Activated CD4-positive, alpha-beta T cell treated with anti-CD3 and anti-CD28 coated beads, Interleukin-2, amount 50 U/mL, for 48 hours (primary cell): ENCODE measurements at regions not wholly inside any gene's neighbourhood (a gene's known extent, or its start where the extent isn't known, plus 50 kb on each side); places are given as distances from the start of the nearest gene placed in this dataset.
"Not testable (repeated sequence)": the region's sequence is repeated elsewhere in the genome, so short reads cannot be mapped to it uniquely, and the experiment has no call there.

Experiments
- DNase-seq, 2 experiments: peaks; one replicate each; pipeline ENCODE4 v3.0.0-alpha.2; 2020

DNA sequence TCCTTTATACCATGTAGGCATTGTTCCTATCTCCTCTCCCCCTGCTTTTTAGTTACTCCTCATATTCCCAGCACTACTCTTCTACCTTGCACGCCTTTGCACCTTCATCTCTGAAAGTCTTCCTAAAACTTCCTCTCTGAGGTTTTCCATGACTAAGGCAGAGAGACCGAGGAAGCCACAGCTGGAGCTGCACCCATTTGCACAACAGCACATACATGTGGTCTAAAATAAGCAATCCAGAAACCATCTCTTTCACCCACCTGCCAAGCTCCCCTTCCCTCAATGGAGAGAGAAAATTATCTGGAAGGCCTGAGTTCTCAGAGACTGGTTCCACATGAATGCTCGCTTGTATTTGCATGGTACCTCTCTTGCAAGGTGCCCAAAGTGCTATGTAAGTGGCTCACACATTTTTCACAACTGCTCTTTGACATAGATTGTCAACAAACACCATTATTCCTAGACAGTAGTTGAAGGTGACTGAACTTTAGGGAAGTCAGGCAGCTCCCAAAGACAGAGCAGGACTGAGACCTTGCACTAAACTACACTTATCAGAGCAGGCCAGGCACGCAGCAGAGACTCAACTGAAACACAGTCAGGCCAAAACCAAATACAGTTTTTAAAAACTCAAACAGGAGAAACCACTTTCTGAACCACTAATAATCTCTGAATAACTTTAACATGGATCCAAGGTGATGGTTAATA, 313.2 kb downstream of the TFAP2A start:
- no peak for DNase-seq

- no peak for DNase-seq
These were observed 315.2 kb downstream of the TFAP2A start for GRCh38 chr6:10099529-10100140.

GRCh38 chr6:10098756-10099528, 315.9 kb downstream of the TFAP2A start:
- no peak for DNase-seq

DNA sequence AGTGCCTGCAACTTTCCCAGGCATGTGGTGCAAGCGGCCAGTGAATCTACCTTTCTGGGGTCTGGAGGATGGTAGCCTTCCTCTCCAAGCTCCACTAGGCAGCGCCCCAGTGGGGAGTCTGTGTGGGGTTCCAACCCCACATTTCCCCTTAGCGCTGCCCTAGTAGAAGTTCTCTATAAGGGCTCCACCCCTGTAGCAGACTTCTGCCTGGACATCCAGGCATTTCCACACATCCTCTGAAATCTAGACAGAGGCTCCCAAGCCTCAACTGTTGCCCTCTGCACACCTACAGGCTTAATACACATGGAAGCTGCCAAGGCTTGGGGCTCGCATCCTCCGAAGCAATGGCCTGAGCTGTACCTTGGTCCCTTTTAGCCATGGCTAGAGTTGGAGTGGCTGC, 321.6 kb downstream of the TFAP2A start:
- no peak for DNase-seq

DNA sequence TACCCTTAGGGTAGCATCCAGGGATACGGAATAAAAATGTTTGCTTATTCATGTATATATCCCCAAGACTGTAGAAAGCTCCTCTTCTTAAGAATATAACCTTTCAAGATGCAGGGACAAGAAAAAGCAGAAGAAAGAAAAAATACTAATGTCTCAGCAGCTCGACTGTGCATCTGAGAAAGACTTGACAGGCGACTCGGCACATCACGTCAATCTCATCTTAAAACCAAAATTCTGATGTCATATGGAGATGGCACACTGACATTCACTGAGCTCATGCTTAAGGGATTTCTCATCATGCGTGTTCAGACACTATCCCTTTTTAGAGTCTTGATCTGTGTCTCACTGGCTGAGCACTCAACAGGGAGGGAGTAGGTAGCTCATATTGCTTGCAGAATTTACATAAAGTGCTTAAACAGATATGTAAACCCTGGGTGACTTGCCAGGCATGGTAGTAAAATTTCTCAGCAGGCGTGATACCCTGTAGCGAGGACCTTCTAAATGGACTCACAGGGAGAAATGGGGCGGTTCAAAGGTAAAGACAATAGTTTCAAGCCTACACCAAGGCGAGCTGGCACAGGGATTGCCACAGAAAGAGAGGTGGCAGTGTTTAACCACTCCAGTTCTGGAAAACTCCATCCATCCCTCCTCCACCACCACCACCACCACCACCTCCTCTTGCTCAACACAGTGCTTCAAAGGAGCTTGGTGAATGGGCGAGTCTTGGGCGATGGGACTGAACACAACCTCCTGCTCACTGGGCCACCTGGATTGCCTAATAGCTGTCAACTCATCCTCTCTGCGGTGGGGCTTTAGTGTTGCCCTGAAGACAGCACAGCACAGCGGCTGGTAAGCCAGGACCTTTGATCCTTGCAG, 330.5 kb downstream of the TFAP2A start:
- no peak for DNase-seq

DNA sequence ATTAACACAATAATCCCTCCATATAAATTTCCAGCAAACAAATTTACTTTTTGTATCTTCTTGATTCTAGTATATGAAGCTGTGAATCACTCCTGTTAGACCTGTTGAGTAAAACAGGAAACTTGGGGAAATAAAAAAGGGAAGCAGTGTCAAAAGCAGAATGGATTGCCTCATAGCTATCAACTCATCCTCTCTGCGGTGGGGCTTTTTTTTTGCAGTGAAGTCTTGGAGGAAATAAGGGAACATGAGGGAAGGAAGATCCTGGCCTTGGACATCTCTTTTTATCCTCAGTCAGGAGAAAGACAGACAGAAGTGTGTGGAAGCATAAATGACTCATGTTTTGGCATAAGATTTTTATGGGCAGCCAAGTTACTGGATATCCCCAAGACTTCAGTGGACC, 332.5 kb downstream of the TFAP2A start:
- DNase-seq, result no peak

- no peak for DNase-seq
These were observed 332.9 kb downstream of the TFAP2A start for GRCh38 chr6:10081957-10082356.

- DNase-seq, result no peak
These were observed 333.8 kb downstream of the TFAP2A start for GRCh38 chr6:10081075-10081474.

DNA sequence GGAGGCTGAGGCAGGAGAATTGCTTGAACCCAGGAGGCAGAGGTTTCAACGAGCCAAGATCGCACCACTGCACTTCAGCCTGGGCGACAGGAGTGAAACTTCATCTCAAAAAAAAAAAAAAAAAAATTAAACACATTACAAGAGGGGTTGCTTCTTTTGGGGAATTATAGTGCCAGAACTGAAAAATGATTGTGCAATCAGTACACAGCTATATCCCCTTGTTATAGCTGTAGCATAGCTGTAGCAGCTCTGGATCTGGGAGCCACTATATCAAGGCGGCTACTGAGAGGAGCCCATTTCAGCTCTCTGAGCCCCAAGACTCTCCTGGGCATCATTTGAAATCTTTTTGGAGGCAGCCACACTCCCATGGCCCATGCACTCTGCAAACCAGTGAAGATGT, 334.3 kb downstream of the TFAP2A start:
- DNase-seq, result no peak

DNA sequence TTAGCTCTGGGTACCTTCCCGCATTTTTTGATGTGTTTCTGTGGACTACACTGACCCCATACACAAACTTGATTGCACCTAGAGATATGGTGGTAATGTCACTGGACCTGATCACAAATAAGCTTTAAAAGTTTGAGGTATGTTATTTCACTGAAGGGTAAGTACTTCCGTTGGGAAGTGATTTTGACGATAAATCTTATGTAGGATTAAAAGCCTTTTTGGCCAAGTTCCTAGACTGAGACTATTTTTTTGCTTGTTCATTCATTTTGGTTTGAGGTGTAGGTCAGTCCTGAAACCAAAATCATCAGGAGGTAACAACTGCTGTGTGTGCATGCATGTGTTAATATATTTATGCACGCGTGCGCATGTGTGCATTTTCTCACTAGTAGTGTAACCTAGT, 336.3 kb downstream of the TFAP2A start:
- no peak for DNase-seq

- not testable (repeated sequence) for DNase-seq
These were observed 340.1 kb downstream of the TFAP2A start for GRCh38 chr6:10074726-10075125.

DNA sequence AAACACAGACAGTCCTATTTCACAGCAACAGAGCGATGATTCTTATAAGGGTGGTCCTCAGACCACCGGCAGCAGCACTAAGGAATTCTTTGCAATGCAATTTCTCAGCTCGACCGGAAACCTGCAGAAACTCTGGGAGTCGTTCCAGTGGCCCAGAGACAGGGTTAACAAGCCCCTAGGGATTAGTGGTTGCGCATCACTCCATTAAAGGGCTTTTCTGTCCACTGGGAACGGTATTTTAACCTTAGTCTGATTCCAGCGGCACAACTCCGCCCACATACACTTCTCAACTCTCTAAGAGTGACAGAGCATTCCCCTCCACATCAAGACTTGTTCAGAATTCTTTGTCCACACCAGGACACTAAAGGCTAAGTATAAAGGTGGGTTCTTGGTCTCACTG, 341.5 kb downstream of the TFAP2A start:
- DNase-seq, result no peak

DNA sequence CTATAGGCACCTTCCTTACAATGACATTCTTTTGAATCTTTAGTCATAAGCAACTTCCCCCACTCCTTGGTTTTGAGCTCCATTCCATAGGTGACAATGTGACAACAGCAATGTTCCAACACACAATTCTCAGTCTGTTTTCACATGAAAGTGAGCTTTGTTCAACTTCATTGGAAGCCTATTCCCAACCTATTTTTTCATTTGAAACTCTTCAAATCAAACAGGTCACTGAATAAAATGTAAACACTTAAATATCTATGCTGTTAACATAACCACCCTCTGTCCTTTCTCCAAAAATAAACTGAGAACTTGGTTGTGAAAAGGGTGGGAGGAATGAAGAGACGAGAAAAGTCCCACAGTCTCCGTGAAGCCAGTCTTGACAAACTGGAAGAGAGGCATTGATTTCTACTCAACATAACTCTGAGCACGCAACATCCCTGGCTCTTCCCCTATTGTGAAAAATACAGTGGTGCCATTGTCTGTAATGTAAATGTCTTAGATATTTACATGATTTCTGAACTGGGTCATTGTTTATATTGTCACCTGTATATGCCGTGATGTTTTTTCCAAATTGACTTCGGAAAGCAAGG, 343.1 kb downstream of the TFAP2A start:
- no peak for DNase-seq

DNA sequence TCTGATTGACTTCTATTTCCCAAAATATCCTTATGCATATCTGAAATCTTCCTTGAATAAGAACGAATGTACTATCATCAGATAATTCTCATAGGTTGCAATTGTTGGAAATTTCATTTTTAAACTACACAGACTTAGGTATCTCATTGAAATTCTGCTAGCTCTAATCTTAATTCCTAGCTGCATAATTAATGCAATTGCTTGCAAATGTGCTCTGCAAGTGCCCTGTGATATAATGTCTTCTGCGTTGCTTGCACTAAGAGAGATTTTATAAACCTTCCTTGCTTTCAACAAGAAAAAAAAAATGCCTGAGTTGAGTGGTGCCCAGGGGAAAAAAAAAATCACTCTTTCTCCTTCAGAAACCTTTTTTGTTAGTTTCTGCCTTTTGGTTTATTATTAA, 354.9 kb downstream of the TFAP2A start:
- no peak for DNase-seq

- no peak for DNase-seq
These were observed 360.2 kb downstream of the TFAP2A start for GRCh38 chr6:10054672-10055071.

DNA sequence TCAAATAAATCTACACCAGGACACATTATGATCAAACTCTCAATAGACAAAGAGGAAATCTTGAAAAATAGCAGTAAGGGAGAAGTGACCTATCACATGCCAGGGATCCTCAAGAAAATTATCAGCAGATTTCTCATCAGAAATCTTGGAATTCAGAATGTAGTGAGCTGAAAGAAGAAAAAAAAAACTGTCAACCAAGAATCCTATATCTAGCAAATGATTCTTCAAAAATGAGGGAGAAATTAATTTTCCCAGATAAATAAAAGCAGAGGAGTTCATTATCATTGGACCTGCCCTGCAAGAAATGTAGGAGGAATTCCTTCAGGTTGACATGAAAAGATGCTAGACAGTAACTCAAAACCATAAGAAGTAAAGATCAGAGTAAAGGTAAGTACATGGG, 363.6 kb downstream of the TFAP2A start:
- DNase-seq, result no peak

DNA sequence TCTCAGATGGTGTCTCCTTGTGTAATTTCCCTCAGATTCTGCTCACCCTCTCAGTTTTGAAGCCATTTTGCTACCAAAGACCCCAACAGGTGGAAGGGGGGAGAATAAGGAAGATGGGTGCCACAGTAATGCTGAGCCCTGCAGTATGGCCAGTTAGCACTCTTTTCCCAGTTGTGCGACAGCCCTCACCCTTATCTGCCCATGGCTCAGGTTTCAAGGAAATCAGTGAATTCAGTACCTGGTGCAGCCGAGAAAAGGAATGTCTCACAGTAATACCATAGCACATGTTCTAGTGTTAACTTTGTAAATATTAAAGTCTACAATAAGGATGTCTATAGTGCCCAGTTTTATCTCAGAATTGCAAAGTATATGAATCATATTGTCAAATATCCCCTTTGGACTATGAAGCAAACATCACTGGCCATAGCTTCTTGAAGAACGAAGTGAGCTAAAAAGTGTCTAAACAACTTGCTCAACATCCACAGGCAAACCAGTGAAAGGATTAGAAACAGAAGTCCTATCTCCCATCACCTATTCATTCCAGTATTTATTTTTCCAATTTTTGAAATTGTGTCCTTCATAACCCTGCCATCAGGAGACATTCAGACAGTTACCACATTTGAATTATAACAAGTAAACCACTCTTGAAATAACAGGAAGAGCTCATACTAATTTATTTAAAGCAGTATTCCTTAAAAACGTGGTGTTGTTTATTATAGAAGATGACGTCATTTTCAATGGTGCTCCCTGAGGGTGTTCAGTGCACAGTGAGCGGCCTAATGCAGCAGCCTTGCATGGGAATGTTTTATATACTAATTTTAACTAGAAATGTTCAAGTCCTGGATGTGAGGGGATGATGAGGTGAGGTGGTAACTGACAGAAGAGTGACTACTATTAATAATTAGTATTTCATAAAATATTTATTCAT, 366.2 kb downstream of the TFAP2A start:
- no peak for DNase-seq

DNA sequence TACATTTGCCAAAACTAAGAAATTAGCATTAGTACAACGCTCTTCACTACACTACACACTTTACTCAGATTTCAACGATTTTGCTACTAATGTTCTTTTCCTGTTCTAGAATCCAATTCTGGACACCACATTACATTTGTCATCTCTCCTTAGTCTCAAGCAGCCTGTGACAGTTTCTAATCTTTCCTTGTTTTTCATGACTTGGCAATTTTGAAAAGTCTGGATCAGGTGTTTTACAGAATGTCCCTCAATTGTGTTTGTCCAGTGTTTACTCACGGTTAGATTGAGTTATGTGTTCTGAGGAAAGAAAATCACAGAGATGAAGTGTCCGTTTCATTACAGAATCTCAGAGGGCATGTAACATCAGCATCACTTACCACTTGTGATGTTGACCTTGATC, 372.6 kb downstream of the TFAP2A start:
- no peak for DNase-seq

DNA sequence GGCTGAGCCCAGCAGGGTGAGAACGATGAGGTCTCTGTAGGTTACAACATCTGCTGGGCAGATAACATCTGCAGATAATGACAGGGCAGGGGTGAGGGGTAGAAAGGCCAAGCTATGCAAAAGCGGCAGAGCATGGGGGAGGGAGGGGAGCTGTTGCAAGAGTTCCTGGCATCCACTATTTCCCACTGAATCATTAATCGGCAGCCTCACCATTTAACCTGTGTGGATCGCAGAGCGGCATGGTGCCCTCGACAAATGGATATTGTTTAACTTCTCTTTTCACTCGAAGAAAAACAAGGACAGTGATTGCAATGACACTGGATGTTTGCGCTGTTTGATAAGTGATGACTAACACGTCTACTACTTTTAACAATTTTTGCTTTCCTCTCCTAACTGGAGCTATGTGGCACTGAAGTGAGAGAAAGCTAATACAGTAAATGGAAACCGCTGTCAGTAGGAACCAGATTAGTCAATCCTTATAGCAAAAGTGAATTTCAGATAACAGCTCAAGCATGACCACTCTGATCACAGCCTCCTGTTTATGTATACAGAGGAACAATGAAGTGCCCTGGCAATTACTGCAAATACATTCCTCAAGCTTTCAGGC, 381.5 kb downstream of the TFAP2A start:
- DNase-seq, result no peak

GRCh38 chr6:10031617-10032016, 383.3 kb downstream of the TFAP2A start:
- DNase-seq, result no peak

GRCh38 chr6:10030942-10031537, 383.8 kb downstream of the TFAP2A start:
- DNase-seq, result no peak
